Bone marrow (tissue), 2 donors: ENCODE measurements at regions not wholly inside any gene's neighbourhood (a gene's known extent, or its start where the extent isn't known, plus 50 kb on each side); places are given as distances from the start of the nearest gene placed in this dataset.

ENCODE experiments used
- DNase-seq, 2 donors: peaks; one replicate each; lab custom pipeline; 2025; lab: John Stamatoyannopoulos, UW

DNA sequence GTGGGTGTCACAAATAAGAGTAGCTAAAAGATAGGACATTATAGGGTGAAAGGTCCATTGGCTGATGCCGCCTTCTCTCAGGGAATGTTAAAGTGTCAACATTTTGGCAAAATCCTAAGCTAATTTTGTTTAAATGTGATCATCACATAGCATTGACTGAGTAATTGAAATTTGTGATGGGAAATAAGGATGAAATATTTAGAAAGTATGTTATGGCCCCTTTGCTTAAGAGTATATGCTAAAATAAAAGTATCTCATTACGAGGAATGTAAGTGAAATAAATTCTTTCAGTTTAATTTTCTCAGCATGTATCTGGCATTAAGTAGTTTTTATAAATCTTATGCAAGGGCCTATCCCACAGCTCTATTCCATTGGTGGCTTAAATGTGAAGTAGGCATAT lies 229.2 kb downstream of the PRL start:
- DNase-seq: no peak

DNA sequence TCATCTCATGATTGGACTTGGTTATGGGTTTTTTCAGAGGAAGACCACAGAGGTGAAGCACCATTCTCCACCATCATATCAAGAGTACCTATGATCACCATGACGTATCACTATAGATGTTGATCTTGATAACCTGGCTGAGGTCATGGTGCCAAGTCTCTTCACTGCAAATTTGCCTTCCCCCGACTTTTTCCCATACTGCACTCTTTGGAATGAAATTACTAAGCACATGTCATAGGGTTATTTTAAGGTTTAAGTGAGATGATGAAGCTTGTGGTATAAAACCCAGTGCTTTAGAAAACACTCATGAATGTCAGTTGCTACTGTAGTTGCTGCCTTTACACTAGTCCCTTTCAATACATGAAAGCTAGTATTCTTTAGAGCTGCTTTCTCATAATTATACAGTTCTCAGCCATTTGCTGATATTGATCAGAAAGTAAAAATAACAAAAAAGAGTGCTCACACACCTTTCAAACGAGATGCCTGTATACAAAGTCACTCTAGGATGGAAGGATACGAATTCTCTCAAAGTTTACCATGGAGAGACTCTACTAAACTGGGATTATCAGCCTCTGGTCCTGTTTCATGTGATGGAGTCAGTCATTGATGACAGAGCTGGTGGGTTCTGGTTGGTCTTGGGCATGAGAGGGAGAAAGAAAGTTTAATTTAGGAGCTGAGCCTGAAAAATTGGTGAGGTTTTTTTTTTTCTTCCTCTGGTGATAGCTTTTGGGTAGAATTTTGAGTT lies 228.1 kb downstream of the PRL start:
- DNase-seq: no peak

DNA sequence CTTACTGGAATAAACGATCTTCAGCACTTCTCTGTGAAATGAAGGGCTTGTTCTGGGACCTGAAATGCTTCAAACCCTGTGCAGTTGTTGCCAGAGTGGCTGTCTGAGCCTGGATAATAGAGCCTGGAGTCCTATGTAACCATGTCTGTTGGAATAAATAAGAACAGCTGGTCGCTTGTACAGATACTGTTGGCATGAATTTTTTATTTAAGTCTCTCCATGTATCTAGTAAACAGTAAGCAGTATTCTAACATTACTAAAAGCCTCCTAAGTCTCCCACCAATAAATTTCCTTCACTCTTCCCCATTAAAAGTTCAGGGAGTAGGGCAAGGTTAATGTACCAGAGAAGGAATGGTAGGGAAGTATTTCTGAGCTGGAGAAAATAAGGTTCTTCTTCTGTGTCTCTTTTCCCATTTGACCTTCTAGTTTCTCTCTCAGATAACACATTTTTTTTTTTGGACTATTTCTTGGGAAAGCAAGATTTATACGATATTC lies 227.5 kb downstream of the PRL start:
- no peak for DNase-seq

DNA sequence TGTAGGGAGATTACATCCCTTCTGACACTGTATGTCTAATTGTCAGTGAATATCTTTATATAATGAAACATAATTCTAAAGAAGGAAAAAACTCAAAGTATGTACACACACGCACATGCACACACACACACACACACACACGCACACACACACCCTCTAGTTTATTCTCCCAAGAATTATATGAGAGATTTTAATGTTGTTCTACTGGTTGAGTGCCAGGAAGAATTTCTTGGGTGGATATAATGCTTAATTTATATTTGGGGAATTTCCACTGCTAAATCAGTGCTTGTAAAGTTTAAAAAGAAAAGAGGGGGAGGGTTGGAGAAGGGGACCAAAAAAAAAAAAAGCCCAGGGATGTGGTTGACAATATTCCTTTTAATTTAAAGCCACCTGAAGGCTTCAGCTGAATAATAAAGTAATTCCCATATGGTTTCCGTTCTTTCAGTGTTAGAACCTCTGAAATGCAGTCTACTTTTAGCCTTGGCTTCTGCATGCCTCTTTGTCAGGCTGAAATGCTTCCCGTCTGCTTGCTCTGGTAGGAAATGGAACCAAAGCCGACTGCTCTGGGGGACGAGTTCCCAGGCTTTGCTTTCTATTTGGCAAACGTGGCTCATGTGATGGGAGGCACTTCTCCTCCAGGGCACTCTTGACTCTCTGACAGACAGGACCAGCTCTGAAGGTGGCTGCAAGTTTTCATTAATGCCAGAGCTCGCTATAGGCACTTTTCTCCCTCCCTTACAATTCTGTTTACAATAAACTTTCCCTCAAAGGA lies 225.4 kb downstream of the PRL start:
- no peak for DNase-seq

GRCh38 chr6:22072949-22073348 lies 223.9 kb downstream of the PRL start:
- peak in 1 of 2 donors; percentile 41 for DNase-seq

DNA sequence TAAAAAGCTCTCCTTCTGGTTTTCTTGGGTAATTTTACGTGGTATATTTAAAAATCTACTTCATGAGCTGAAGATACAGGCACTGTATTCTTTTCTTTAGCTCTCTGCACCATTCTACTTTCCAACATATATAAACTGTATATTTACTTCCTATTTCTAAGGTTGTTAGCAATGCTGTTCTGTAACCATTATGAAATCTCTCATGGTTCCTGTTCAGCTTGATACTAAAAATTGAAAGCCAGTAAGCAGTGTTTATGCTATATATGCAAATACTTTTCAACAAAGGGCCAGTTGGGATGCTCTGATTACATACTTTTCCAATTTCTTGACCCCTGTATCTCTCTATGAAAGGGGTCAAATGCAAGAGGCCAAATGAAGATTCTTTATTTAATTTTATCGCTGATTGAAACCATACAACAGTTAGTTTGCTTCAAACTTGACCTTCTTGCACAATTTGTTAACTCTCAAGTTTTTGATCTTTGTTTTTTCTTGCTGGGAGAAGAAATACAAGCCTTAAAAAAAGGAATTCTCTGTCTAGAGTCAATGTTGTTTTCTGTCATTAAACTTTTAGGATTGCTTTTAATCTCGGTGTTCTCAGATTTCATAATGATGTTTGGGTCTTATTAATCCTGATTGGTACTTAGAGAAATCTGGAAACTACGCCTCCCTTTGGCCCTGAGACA lies 223.2 kb downstream of the PRL start:
- DNase-seq: no peak

DNA sequence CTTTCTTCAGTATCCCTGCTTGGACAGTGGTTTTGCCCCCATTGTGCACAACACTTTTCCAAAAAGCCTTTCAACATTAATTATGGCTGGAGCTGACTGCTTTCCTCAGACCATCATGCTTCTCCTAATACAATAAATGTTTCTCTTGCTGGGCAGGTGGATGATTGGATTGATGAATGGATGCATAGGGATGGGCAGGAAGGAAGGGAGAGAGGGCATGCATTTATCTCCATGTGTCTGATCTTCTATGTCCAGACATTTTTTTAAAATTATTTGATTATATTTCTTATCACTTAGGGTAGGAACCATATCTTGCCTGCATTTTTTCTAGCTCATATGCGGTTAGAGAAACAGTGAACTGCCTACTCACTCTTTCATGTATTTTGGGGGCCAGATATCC lies 218.5 kb downstream of the PRL start:
- no peak for DNase-seq

- DNase-seq: no peak
Observed at GRCh38 chr6:22078802-22079545, 217.9 kb downstream of the PRL start.

GRCh38 chr6:22079783-22080182 lies 217.1 kb downstream of the PRL start:
- DNase-seq: no peak

GRCh38 chr6:22081709-22082108 lies 215.1 kb downstream of the PRL start:
- DNase-seq: no peak

DNA sequence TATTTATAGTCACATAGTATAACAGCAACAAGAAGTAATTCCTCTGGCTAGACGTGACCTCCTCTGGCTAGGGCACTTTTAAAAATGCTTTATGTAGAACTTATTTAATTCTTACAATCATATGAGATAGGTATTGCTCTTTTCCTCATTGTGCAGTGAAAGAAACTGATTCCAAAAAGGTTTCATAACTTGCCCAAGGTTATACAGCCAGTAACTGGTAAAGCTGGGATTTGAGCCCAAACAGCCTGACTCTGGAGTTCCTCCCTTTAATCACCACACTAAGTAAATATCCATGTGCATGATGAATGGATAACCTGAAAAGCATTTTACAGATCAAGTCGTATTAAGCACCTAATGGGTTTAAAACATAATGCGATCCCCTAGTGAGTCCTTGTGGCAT lies 214.6 kb downstream of the PRL start:
- no peak for DNase-seq

- no peak for DNase-seq
Observed at GRCh38 chr6:22083119-22083518, 213.7 kb downstream of the PRL start.

GRCh38 chr6:22087960-22088706 lies 208.7 kb downstream of the PRL start:
- DNase-seq: no peak

- no peak for DNase-seq
Observed at GRCh38 chr6:22091424-22091948, 205.3 kb downstream of the PRL start.

GRCh38 chr6:22095836-22096235 lies 201.0 kb downstream of the PRL start:
- DNase-seq: no peak

DNA sequence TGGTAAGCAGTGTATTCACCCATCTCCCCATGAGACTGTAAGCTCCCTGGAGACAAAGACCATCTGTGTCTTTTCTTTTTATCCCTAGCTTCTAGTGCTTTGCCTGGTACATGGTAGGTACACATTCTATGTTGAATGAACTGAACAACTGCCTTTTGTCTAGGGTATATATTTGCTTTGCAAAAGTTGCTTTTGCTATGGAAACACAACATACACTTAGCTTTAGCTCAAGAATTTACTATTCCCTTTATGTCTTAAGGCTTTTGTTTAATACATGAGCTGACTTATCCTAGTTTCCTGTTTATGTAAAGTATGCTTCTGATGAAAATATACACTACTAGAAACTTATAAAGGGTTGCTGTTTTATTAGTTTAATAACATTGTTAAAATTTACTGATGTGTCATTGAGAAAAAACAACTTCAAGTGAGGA lies 198.2 kb downstream of the PRL start:
- DNase-seq: no peak

GRCh38 chr6:22099231-22099630 lies 197.6 kb downstream of the PRL start:
- no peak for DNase-seq

DNA sequence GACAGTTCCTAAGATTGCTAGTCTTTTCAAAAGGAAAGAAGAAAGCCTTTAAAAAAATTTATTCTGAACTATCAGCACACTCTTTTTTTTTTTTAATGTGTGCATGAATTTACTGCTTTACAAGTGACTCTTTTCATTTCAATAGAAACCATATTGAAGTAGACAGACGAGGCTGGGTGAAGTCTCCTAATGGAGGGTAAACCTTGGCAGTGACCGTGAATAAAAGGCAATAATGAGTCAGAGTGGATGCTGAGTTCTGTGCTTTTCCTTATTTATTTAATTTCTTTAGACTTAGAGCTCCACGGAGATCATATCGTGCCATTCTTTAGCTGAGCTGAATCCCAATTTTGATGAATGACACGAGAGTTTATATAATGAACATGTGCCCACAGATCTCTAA lies 196.9 kb downstream of the PRL start:
- DNase-seq: no peak

GRCh38 chr6:22101163-22101562 lies 195.7 kb downstream of the PRL start:
- DNase-seq: no peak

DNA sequence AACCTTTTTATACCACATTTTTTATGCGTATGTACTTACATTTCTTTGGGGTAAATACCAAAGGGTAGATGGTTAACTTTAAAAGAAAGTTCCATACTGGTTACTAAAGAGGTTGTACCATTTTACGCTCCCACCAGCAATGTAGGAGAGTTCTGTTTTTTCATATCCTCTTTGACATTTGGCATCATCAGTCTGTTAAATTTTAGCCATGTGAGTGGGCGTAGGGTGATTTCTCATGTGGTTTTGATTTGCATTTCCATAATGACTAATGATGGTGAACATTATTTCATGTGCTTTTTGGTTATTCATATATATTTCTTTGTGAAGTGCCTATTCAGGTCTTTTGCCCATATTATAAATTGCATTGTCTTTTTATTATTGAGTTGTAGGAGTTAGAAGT lies 194.2 kb downstream of the PRL start:
- no peak for DNase-seq

DNA sequence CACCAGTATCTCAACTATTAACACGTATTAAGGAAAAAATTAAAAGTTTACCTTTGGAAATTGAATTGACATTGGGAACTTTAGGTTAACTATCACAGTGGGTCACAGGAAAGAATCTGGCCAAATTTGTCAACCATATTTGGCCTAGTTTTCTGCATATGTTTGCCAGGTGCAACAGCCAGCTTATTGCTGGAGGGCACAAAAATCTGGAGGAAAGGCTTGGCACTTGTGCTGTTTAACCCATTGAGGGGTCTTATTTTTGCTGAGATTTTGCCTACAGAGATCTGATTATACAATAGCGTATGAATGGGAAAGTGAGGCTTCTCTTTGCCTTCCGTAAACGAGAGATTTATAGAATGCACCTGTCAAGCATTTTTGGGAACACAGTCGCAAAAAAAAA lies 190.4 kb downstream of the PRL start:
- DNase-seq: no peak
